ENCODE measurements at regions not wholly inside any gene's neighbourhood (a gene's known extent, or its start where the extent isn't known, plus 50 kb on each side); places are given as distances from the start of the nearest gene placed in this dataset.
"Not testable (repeated sequence)": the region's sequence is repeated elsewhere in the genome, so short reads cannot be mapped to it uniquely, and the experiment has no call there.

- peak; percentile 57 to 68 for DNase-seq
Measured at GRCh38 chr1:244322791-244323521, 128.8 kb downstream of the ADSS2 start.

GRCh38 chr1:244324176-244324883 is 127.4 kb downstream of the ADSS2 start:
- no peak for DNase-seq

- no peak for DNase-seq
Measured at GRCh38 chr1:244325056-244325758, 126.5 kb downstream of the ADSS2 start.

GRCh38 chr1:244326757-244327156 is 125.0 kb downstream of the ADSS2 start:
- no peak for DNase-seq

- DNase-seq = no peak
Measured at GRCh38 chr1:244327533-244327932, 124.2 kb downstream of the ADSS2 start.

GRCh38 chr1:244328476-244328875 is 123.2 kb downstream of the ADSS2 start:
- no peak for DNase-seq

- no peak for DNase-seq
Measured at GRCh38 chr1:244329591-244330317, 122.0 kb downstream of the ADSS2 start.

GRCh38 chr1:244330318-244330625 is 121.4 kb downstream of the ADSS2 start:
- DNase-seq = no peak

GRCh38 chr1:244332761-244333160 is 118.9 kb downstream of the ADSS2 start:
- not testable (repeated sequence) for DNase-seq

- DNase-seq = not testable (repeated sequence)
Measured at GRCh38 chr1:244334315-244334714, 117.4 kb downstream of the ADSS2 start.

- DNase-seq = not testable (repeated sequence)
Measured at GRCh38 chr1:244334842-244335241, 116.9 kb downstream of the ADSS2 start.

- DNase-seq = no peak
Measured at GRCh38 chr1:244335456-244335855, 116.3 kb downstream of the ADSS2 start.

- DNase-seq = no peak
Measured at GRCh38 chr1:244336232-244336899, 115.3 kb downstream of the ADSS2 start.

- DNase-seq = no peak
Measured at GRCh38 chr1:244337839-244338238, 113.9 kb downstream of the ADSS2 start.

GRCh38 chr1:244339073-244339692 is 112.5 kb downstream of the ADSS2 start:
- DNase-seq = no peak

- no peak for DNase-seq
Measured at GRCh38 chr1:244339776-244340175, 111.9 kb downstream of the ADSS2 start.

GRCh38 chr1:244340396-244340795 is 111.3 kb downstream of the ADSS2 start:
- DNase-seq = no peak

- DNase-seq = no peak
Measured at GRCh38 chr1:244341455-244342450, 110.0 kb downstream of the ADSS2 start.

GRCh38 chr1:244344001-244344400 is 107.7 kb downstream of the ADSS2 start:
- no peak for DNase-seq

Data from right lung (tissue), 2 donors.